HEK293T (cell line): ENCODE measurements at regions not wholly inside any gene's neighbourhood (a gene's known extent, or its start where the extent isn't known, plus 50 kb on each side); places are given as distances from the start of the nearest gene placed in this dataset.

ENCODE experiments used
- FOXA1 ChIP-seq: fragments of 450-650 bp; IDR thresholded peaks from 2 replicates; pipeline ENCODE4 v1.6.1; 2016; ENCODE audit warnings: mild to moderate bottlenecking
- FOXK2 ChIP-seq: fragments of 450-650 bp; IDR thresholded peaks from 2 replicates; pipeline ENCODE4 v1.6.1; 2016; ENCODE audit warnings: mild to moderate bottlenecking
- FOXM1 ChIP-seq: fragments of 450-650 bp; IDR thresholded peaks from 2 replicates; pipeline ENCODE4 v1.6.1; 2017; ENCODE audit warnings: mild to moderate bottlenecking, borderline replicate concordance
- PKNOX1 ChIP-seq: fragments of 450-650 bp; IDR thresholded peaks from 2 replicates; pipeline ENCODE4 v1.6.1; 2016
- SP1 ChIP-seq: fragments of 450-650 bp; IDR thresholded peaks from 2 replicates; pipeline ENCODE4 v1.6.1; 2017

DNA sequence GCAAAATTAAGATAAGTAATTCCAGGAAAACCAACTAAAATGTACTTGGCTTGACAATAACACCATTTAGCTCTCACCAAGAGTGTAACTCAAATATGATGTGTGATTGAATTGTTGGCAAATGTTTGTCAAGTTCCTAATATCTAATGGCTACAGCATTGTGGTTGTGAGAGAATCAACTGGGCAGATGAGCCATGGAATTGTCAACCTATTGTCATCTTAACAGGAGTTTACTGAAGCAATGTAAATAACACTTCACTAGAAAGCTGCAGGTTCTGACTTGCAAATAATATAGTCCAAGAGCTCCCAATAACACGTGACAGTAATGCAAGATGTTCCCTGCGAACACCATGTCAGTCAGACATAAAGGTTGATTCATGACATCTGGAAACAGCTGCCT lies 495.2 kb upstream of the MEIS1 start:
- TF ChIP-seq FOXA1 (no peak), FOXM1 (no peak), FOXK2 (no peak), PKNOX1 (no peak), SP1 (no peak)
